Heart left ventricle (tissue), 13 donors: ENCODE measurements at regions not wholly inside any gene's neighbourhood (a gene's known extent, or its start where the extent isn't known, plus 50 kb on each side); places are given as distances from the start of the nearest gene placed in this dataset.

Experiments
- CTCF ChIP-seq, 12 donors: fragments of 200-600 bp; sonication (generic) in 4 of 12; IDR thresholded peaks; one replicate each; pipeline versions ENCODE4 v1.5.0 to v1.8.0; 2018 to 2022; ENCODE audit warnings: antibody characterized with exemption in 12 of 12, mild to moderate bottlenecking in 5 of 12
- POLR2A ChIP-seq, 2 donors: fragments of 450-650 bp; IDR thresholded peaks; one replicate each; pipeline ENCODE4 v1.6.1; 2017; ENCODE audit warnings: antibody characterized with exemption in 2 of 2, mild to moderate bottlenecking in 2 of 2, moderate library complexity in 2 of 2
- donor health status: ischemic (EF 13 %, LVEDD 7.1; RV severe dilation, severe dysfunction).
- donor health status: DM: no; HTN: yes; CAD: no.
- donor health status: DM: no; HTN: no; CAD: no.
- donor health status: ischemic (EF 25% LVEDD 6.9; RV normal size, moderate dysfunction).
- donor health status: ischemic (EF 25% LVEDD 5.7; RV mildly dilated, moderate dysfunction).
- donor health status: ischemic (EF 35%, LVEDD 5.7; RV mildly dilated, moderate dysfunction).
- donor health status: nonischemic (EF 11% LVEDD 7.7; RV severe dilation, severe dysfunction).
- donor health status: DM: yes; HTN: yes; CAD: no.
- donor health status: PGD.
- donor health status: ischemic (EF 29% LVEDD 5.4; RV normal size, mild dysfunction).
- donor health status: nonischemic (EF 23%, LVEDD 6.1; RV moderate dilation, normal function).

- TF ChIP-seq CTCF (IDR thresholded peaks at IDR 0.05) (no peak), POLR2A (IDR thresholded peaks at IDR 0.05) (no peak)
Measured at GRCh38 chr11:91825777-91826176, 398.8 kb upstream of the FAT3 start.
